ENCODE measurements at regions not wholly inside any gene's neighbourhood (a gene's known extent, or its start where the extent isn't known, plus 50 kb on each side); places are given as distances from the start of the nearest gene placed in this dataset.

DNA sequence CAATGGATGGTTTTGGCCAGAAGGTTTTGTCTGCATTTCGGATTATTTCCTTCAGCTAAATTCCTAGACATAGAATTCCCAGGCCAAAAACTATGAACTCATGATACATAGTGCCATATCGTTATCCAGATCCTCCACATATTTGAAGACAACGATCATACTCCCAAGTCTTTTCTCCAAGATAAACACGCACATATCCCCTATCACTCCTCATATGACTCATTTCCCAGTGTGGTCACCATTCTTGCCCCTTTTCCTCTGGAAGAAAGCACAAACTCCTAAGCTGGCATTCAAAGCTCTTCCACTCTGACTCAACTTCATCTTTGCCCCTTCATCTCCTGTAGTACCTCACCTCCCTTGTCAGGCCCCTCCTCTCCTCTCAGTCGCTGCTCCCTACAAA, 277.6 kb downstream of the PLPP3 start:
- in situ Hi-C loops (cut with HindIII; ENCODE audit: low pct_unique_long_range_greater_than_20kb, low sequenced_read_pairs) = no loop called here

DNA sequence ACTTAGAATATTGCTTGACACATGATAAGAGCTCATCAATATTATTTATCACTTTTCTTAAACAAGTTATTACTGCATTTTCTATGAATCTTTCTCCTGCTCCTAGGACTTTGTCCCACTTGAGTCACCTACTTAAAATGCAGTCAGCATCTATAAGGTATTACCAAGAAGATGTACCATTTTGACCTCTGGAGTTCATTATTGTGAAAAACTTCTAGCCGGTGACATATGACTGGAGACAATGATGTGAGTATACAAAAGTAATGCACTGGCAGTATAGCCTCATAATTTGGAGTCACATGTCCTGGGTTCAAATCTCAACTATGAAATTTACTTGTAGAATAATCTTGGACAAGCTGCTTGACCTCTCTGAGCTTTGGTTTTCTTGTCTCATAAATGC, 278.5 kb downstream of the PLPP3 start:
- in situ Hi-C loops (cut with HindIII; ENCODE audit: low pct_unique_long_range_greater_than_20kb, low sequenced_read_pairs) = no loop called here

More for the DNA sequence above, 277.6 kb downstream of the PLPP3 start:
- DNase-seq (ENCODE audit: low read depth) = no peak

DNA sequence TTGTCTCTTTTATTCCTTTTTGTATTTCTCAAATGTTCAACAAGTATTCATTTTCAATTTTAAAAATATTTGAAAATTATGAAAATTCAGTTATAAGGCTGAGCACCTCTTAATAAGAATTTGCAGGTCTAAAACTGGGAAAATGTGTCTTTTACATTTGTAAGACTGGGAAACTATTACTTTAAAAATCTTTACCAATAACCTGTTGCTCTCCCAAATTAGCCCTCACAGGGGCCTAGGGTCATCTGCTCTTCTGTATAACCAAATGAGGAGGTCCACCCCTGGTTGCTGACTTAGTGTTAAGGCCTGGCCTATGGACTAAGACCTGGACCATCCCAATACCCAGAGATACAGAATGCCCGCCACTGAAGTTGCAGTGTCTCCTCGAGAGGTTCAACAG, 280.5 kb downstream of the PLPP3 start:
- in situ Hi-C loops (cut with HindIII; ENCODE audit: low pct_unique_long_range_greater_than_20kb, low sequenced_read_pairs) = no loop called here
- no peak for DNase-seq (ENCODE audit: low read depth)

More for the DNA sequence above, 278.5 kb downstream of the PLPP3 start:
- DNase-seq (ENCODE audit: low read depth) = no peak

DNA sequence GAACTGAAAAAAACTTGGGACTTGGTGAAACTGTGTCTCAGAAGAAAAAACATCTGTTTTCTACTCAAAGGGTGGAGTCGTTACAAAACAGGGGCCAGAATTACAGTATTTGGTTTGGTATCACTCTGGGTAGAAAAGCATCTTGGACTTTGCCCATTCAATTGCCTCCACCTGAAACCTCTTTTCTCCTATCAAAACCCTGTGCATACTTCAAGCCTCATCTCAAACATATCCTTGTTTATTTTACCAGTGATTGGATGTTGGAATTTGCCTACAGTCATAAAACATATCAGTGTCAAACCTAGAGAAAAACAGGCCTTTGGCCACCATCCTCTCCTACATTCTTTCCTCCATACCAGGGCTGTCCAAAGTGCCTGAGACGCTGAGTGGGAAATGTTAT, 281.5 kb downstream of the PLPP3 start:
- in situ Hi-C loops (cut with HindIII; ENCODE audit: low pct_unique_long_range_greater_than_20kb, low sequenced_read_pairs) = no loop called here
- no peak for DNase-seq (ENCODE audit: low read depth)

DNA sequence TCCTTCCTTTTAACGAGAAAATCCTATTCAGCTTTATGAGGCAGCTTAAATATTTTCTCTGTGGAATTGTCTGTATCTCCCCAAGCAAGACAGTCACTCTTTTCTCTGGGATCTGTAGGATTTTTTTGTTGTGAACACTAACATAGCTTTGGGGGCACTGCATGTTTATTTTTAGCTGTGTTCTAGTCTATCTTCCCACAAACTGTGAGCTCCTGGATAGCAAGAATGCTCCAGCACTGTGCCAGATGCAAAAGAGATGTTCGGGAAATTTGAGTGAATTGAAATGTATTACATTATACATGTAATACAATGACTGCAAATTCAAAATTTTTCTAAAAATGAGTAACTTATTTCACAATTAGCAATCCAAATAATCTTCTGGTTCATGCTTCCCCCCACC, 282.2 kb downstream of the PLPP3 start:
- in situ Hi-C loops (cut with HindIII; ENCODE audit: low pct_unique_long_range_greater_than_20kb, low sequenced_read_pairs) = no loop called here
- DNase-seq (ENCODE audit: low read depth) = no peak

DNA sequence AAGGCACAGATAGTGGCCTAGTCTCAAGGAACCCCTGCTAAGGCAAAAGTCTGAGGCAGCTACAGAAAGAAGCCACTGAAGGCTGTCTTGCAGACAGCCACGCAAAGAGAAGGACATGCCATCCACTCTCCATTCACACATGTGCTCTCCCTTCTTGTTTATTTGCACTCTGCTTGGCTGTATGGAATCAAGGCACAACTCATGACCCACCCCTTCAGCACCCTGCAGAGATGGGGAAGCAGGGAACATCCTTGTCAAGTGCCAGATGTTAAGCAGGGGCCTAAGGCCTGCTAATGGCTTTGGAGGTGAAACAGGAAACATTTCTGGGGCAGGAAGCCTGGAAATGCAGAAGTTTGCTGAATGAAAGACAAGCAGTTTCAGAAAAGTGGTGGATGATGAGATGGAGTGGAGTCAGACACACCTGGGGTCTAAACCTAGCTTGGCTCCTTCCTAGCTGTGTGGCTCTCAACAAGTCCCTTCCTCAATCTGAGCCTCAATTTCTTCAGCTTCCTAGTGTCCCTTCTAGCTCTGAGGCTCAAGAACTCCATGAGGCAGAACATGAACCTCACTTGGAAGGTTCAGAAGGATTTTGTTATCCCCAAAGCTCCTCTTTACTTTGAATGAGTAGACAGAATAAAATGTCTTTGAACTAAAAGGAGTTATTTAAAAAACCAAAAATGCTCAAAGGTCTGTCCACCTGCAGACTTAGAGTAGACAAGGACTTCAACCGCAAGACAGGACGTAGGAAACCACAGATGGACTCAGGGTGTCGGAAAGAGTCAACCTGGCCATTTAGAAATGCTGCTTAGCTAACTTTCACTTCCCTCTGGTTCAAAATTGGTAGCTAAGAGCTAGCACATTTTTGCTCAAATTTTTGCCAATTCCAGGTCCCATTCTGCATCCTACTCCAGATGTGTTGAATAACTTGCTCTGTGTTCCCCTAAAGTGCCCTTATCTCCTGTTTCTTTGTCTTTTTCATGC, 283.1 kb downstream of the PLPP3 start:
- in situ Hi-C loops (cut with HindIII; ENCODE audit: low pct_unique_long_range_greater_than_20kb, low sequenced_read_pairs) = no loop called here

DNA sequence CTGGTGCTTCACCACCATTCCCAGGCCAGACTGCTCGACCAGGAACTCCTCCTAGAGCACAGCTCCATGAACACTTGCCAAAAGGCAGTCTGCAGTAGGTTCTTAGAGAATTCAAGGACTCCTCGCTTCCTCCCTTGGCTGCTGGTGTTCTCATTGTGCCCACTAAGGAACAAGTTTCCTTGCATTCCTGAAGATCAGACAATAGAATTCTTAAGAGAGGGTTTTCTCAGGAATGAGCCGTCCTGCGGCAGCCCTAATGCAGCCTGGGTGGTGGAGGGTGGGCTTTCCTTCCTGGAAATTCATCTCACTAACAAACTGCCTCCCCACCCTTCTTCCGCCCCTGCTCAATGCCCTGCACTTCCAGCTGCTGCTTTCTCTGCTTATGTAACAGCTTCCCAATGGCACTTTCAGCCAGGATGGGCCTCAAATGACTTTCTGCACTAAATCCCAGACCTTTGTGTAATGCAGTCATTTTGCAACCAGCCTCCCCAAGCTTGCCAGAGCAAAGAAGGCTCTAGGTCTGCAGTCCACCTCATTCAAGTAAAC, 287.9 kb downstream of the PLPP3 start:
- no peak for DNase-seq (ENCODE audit: low read depth)
- in situ Hi-C loops (cut with HindIII; ENCODE audit: low pct_unique_long_range_greater_than_20kb, low sequenced_read_pairs) = no loop called here

More for the DNA sequence above, 283.1 kb downstream of the PLPP3 start:
- no peak for DNase-seq (ENCODE audit: low read depth)

DNA sequence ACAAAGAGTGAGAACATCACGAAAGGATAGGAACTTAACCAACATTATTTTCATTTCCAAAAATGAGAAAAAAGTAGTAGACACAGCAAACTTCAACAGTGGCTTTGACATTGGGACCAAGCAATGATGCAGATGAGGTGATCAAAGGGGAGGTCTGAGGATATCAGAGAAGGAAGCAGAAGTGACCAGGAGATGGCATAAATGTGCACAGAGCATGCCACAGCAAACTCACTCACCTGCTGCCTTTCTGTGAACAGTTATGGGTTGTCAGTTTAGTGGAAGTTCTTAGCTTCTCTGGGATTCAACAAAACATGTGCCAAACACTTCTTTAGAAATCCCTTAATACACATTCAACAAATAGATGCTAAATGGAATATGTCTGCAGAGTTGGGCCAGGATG, 290.1 kb downstream of the PLPP3 start:
- DNase-seq (ENCODE audit: low read depth) = no peak
- in situ Hi-C loops (cut with HindIII; ENCODE audit: low pct_unique_long_range_greater_than_20kb, low sequenced_read_pairs) = no loop called here

DNA sequence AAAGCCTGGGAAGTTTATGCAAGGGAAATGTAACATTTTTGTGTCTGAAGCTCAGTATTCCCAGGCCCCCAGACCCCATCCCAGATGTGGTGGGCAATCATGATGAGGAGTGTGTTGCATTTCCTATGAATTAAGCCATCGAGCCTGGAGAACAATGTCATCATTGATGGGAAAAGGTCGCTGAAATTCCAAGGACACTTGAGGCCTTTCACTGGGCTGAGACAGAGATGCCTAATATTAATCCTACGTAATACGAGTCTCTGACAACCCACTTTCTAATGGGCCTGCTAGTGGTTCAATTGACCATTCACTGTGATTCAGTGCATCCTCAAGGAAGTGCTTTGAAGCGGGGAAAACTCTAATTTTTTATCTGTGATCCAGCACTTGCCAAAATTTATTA, 291.6 kb downstream of the PLPP3 start:
- DNase-seq (ENCODE audit: low read depth) = no peak
- in situ Hi-C loops (cut with HindIII; ENCODE audit: low pct_unique_long_range_greater_than_20kb, low sequenced_read_pairs) = no loop called here

DNA sequence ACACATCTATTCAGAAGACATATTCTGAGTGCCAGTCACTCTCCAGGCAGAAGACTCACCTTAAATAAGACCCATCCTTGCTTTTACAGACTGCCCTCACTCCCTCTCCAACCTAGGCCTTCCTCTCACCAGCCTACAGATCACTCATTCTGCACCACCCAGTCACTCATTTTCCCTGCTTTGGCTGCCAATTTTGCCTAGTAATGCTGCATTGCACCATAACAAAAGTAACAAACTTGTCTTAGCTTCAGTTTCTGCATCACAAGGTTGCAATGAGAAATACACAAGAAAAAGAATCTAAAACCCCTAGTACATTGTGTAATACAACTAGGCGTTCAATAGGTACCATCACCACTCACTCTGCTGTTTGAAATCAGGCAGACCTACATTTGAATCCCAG, 292.4 kb downstream of the PLPP3 start:
- DNase-seq (ENCODE audit: low read depth) = no peak
- in situ Hi-C loops (cut with HindIII; ENCODE audit: low pct_unique_long_range_greater_than_20kb, low sequenced_read_pairs) = no loop called here

DNA sequence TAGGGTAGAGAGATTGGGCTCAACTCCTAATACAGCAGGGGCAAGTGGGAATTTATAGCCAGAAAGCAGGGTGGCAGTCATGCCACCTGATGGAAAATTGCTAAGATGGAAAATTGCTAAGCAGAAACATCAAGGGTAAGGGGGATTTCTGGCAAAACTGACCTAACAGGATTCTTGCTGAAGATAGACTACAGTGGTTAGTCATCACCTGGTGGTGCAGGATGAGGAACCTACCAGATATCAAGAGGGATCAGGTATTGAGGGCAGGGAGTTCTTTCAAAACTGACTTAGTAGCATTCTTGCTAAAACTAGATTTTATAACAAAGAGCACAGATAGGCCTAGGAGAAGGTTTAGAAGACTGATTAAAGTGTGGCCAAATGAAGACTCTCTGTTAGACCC, 292.9 kb downstream of the PLPP3 start:
- no peak for DNase-seq (ENCODE audit: low read depth)
- in situ Hi-C loops (cut with HindIII; ENCODE audit: low pct_unique_long_range_greater_than_20kb, low sequenced_read_pairs) = no loop called here

DNA sequence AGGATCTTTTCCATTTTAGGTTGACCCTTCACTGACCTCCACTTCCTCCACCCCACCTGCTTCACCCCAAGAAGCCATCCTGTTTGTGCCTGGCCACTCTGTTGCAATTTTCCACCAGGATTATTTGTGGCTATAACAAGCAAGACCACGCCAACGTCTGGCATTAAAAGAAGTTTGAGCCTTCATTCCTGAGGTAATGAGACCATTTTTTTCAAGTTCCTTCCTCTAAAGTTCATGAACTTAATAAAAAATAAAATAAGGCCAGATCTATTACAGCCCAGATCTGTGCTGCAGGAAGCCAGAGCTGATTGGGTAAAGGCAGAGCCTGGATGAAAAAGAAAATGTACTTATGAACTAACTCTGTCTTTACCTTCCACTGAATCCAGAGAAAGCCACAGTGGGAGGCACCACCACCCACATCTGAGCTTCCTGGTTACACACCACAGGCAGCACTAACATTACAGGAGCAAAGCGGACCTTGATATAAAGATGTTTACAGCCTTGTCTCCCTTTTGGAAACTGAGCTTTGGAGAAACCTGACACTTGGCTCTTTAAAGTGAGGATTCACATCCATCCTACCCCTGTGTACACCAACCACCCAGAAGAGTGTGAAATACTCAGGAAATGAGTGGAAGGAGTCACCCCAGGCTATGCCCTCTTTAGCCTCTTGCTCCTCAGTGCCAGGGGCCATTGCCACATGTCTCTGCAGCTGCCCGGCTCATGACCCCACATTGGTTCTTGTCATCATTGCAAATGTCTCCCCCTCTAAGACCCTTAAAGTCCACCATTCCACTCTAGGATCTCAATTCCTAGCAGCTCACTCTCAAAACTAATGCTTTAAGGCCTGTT, 293.6 kb downstream of the PLPP3 start:
- in situ Hi-C loops (cut with HindIII; ENCODE audit: low pct_unique_long_range_greater_than_20kb, low sequenced_read_pairs) = no loop called here
- no peak for DNase-seq (ENCODE audit: low read depth)

DNA sequence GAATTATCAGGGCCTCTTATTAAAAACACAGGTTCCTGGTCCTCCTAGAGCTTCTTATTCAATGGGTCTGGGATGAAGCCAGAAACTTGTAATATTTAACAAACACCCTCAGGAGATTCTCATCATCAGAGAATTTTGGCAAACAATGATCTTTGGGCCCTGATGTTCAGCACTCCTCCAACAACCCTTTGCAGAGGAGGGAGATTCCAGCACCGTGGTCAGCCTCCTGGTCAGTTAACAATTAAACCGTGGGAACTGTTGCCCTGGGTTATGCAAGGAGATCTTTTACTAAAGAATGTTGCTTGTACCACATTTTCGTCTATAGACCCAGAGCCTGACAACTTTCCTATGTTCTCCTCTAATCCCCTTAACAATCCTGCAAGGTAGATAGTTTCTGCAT, 294.4 kb downstream of the PLPP3 start:
- DNase-seq (ENCODE audit: low read depth) = peak; percentile 23
- in situ Hi-C loops (cut with HindIII; ENCODE audit: low pct_unique_long_range_greater_than_20kb, low sequenced_read_pairs) = no loop called here

DNA sequence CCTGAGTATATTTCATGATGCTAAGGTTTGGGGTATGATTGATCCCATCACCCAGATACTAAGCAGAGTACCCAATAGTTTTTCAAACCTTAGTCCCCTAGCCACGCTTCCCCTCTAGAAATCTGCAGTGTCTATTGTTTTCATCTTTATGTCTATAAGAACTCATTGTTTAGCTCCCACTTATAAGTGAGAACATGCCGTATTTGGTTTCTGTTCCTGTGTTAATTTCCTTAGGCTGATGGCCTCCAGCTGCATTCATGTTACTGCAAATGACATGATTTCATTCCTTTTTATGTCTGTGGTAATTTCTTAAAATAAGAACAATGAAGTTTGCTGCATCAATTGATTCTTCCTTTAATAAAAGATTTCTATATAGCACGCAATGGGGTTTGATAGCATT, 301.3 kb downstream of the PLPP3 start:
- no peak for DNase-seq (ENCODE audit: low read depth)
- in situ Hi-C loops (cut with HindIII; ENCODE audit: low pct_unique_long_range_greater_than_20kb, low sequenced_read_pairs) = no loop called here

DNA sequence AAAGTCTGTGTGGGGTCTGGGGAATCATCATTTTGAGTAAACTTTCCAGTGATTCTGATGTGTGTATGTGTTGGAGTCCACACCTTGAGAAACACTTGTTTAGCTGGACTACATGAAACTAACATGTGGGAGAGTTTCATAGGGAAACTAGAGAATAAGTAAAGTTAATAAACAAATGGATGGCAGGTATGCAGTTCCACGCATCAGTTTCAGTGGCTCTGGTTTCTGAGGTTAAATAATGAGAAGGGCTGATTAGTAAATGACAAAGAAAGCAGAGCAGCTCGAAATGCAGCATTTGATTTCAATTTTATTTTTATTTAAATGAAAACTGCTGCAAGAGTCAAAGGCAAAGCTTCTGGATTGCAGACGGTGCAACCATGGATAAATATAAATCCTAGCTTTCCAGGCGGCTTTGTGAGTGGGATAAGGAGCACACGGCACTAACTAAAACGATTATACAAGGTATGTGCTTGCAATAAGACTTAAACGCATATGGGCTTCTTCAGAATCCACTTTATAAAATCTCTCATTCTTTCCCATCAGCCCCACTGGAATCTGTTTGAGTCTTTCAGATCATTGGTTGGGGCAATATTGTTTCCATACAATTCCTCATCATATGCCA, 310.7 kb downstream of the PLPP3 start:
- DNase-seq (ENCODE audit: low read depth) = no peak
- in situ Hi-C loops (cut with HindIII; ENCODE audit: low pct_unique_long_range_greater_than_20kb, low sequenced_read_pairs) = no loop called here

DNA sequence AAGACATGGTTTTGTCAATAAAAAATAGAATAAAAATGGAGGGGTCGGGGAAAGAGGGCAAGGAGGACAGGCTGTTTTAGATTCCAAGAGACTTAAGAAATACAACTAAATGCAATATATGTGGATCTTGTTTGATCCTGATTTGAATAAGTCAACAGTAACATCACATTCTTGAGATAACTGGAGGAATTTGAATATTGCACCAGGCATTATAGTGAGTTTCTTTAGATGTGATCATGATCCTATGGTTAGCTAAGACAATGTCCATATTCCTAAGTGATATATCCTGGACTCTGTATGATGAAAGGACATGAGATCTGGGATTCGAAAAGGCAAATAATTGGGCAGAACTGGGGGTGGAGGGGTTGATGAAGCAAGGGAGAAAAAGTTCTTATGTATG, 311.8 kb downstream of the PLPP3 start:
- in situ Hi-C loops (cut with HindIII; ENCODE audit: low pct_unique_long_range_greater_than_20kb, low sequenced_read_pairs) = no loop called here
- no peak for DNase-seq (ENCODE audit: low read depth)

DNA sequence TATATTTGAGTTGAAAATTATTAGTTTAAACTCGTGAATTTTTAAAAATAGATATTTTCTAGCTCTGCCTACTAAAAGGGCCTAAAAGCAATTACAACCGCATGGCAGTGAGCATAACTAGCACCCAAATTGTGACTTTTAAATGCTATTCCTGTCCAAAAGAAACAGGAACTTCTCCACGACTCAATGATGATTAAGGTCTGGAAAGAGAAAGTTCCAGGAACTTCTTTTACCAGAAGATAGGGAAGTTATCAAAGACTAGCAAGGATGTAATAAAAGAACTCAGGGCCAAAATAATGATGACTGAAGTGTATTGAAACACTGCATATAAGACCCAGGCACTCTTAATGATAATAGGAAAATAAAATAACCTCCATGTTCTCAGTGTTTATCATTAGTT, 313.0 kb downstream of the PLPP3 start:
- no peak for DNase-seq (ENCODE audit: low read depth)
- in situ Hi-C loops (cut with HindIII; ENCODE audit: low pct_unique_long_range_greater_than_20kb, low sequenced_read_pairs) = no loop called here

DNA sequence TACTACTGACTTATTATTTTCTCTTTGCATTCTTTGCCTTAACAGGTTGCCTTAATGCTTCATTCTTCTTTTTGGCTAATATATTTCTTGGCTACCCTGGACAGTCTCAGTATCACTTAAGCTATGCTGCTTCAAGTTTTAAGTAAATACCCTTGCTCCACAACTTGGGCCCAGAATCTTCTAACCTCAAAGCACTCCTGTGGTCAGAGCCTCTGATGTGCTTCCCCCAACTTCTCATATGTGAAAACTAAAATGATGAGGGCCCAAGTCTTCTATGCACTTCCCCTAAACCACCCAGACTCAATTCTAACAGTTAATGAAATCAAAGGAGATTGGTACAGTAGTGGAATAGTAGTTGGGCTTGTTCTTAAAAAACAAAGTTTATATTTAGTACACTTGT, 314.1 kb downstream of the PLPP3 start:
- DNase-seq (ENCODE audit: low read depth) = no peak
- in situ Hi-C loops (cut with HindIII; ENCODE audit: low pct_unique_long_range_greater_than_20kb, low sequenced_read_pairs) = no loop called here

DNA sequence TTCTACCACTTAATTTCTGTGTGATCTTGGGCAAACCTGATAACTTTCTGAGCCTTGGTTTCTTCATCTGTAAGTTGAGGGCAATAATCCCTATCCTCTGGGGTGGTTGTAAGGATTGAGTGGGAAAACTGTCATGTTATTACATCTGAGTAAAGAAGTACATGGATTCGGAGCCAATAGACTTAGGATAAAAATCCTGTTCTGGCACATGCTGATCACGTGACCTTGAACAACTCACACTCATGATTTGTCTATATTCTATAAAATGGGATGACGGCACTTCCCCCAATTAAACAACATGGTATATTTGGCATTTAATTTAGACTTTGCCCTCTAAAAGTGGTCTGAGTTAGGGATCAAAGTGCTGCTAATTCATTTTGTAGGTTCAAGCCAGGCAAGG, 315.5 kb downstream of the PLPP3 start:
- no peak for DNase-seq (ENCODE audit: low read depth)
- in situ Hi-C loops (cut with HindIII; ENCODE audit: low pct_unique_long_range_greater_than_20kb, low sequenced_read_pairs) = no loop called here
